ENCODE measurements at regions not wholly inside any gene's neighbourhood (a gene's known extent, or its start where the extent isn't known, plus 50 kb on each side); places are given as distances from the start of the nearest gene placed in this dataset.

DNA sequence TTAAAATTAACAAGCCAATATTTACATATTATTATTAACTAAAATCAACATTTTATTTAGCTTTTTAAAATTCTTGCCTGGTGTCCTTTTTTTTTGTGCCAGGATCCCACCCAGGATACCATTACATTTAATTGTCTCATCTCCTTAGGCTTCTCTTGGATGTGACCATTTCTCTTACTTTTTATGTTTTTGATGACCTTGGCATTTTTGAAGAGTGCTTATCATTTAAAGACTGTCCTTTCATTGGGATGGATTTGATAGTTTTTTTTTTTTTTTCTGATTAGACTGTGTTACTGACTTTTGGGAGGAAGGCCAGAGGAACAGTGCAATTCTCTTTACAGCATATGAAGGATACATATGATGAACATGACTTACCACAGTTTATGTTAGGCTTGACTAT is 181.4 kb upstream of the SMIM30 start:
- H2AK5ac ChIP-seq (ENCODE audit: low read length), result no peak overlapping the region
- no peak overlapping the region for H3K9ac ChIP-seq (ENCODE audit: low read length)
- no peak for DNase-seq
- no peak overlapping the region for H3K4me2 ChIP-seq (ENCODE audit: low read length)
- no peak overlapping the region for H2BK5ac ChIP-seq (ENCODE audit: low read depth, low read length, poor library complexity)
- no peaks in the 10 kb centered on the region for H3K4me1 ChIP-seq (ENCODE audit: control insufficient read depth in 1 of 2, insufficient read depth in 2 of 2, low read length in 2 of 2)
- H3K27ac ChIP-seq (ENCODE audit: low read depth, low read length), result no peak overlapping the region
- H3K18ac ChIP-seq (ENCODE audit: low read length), result no peak overlapping the region
- H3K14ac ChIP-seq (ENCODE audit: low read length), result no peak overlapping the region
- H4K91ac ChIP-seq (ENCODE audit: low read depth, low read length), result no peak overlapping the region
- no peaks in the 10 kb centered on the region for H3K27me3 ChIP-seq (ENCODE audit: insufficient read depth, low read length)
- H2BK120ac ChIP-seq (ENCODE audit: insufficient read depth, low read length, poor library complexity), result no peak overlapping the region
- H3K36me3 ChIP-seq (ENCODE audit: control insufficient read depth in 1 of 2, insufficient read depth in 2 of 2, low read length in 2 of 2), result no peaks in the 10 kb centered on the region
- H3K9me3 ChIP-seq (ENCODE audit: insufficient read depth, low read depth, low read length), result no peaks in the 10 kb centered on the region
- H2BK12ac ChIP-seq (ENCODE audit: low read length), result no peak overlapping the region
- H3K23ac ChIP-seq (ENCODE audit: low read length), result no peak overlapping the region
- no peaks in the 10 kb centered on the region for H3K79me1 ChIP-seq (ENCODE audit: low read length)
- H2AFZ ChIP-seq (ENCODE audit: insufficient read depth, low read length, poor library complexity), result no peak overlapping the region
- no peak overlapping the region for H4K8ac ChIP-seq (ENCODE audit: low read depth, low read length)
- no peak overlapping the region for H3K4ac ChIP-seq (ENCODE audit: low read depth, low read length)
- no peak overlapping the region for H3K4me3 ChIP-seq (ENCODE audit: low read depth, low read length)
- H4K12ac ChIP-seq (ENCODE audit: low read depth, low read length), result no peak overlapping the region
- no peaks in the 10 kb centered on the region for H3K79me2 ChIP-seq (ENCODE audit: control insufficient read depth, insufficient read depth, low read length, poor library complexity)

DNA sequence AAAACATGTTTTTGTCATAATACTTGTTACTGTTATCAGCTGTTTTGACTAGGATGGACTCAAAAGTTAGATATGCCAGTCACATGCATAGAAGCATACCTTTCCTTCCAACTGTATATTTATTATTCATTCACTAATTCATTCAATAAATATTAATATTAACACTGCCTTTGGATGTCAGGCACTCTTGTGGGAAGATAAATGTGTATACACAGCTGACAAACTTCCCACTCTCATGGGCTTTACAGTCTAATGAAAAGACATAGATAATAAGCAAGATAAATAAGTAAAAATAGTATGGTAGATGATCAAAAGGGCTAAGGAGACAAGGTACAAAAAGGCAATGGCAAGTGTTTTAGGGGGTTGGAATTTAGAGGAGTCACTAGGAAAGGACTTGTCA is 180.1 kb upstream of the SMIM30 start:
- H3K79me1 ChIP-seq (ENCODE audit: low read length), result no peaks in the 10 kb centered on the region
- H3K9ac ChIP-seq (ENCODE audit: low read length), result no peak overlapping the region
- H3K4ac ChIP-seq (ENCODE audit: low read depth, low read length), result no peak overlapping the region
- H3K27me3 ChIP-seq (ENCODE audit: insufficient read depth, low read length), result no peaks in the 10 kb centered on the region
- DNase-seq, result no peak
- no peak overlapping the region for H2AFZ ChIP-seq (ENCODE audit: insufficient read depth, low read length, poor library complexity)
- H4K91ac ChIP-seq (ENCODE audit: low read depth, low read length), result no peak overlapping the region
- H4K12ac ChIP-seq (ENCODE audit: low read depth, low read length), result no peak overlapping the region
- no peak overlapping the region for H3K23ac ChIP-seq (ENCODE audit: low read length)
- no peak overlapping the region for H2AK5ac ChIP-seq (ENCODE audit: low read length)
- H3K36me3 ChIP-seq (ENCODE audit: control insufficient read depth in 1 of 2, insufficient read depth in 2 of 2, low read length in 2 of 2), result no peaks in the 10 kb centered on the region
- H3K14ac ChIP-seq (ENCODE audit: low read length), result no peak overlapping the region
- no peak overlapping the region for H2BK120ac ChIP-seq (ENCODE audit: insufficient read depth, low read length, poor library complexity)
- no peaks in the 10 kb centered on the region for H3K79me2 ChIP-seq (ENCODE audit: control insufficient read depth, insufficient read depth, low read length, poor library complexity)
- no peak overlapping the region for H3K27ac ChIP-seq (ENCODE audit: low read depth, low read length)
- H2BK12ac ChIP-seq (ENCODE audit: low read length), result no peak overlapping the region
- no peaks in the 10 kb centered on the region for H3K9me3 ChIP-seq (ENCODE audit: insufficient read depth, low read depth, low read length)
- no peak overlapping the region for H3K18ac ChIP-seq (ENCODE audit: low read length)
- no peak overlapping the region for H3K4me2 ChIP-seq (ENCODE audit: low read length)
- no peak overlapping the region for H4K8ac ChIP-seq (ENCODE audit: low read depth, low read length)
- H3K4me3 ChIP-seq (ENCODE audit: low read depth, low read length), result no peak overlapping the region
- H2BK5ac ChIP-seq (ENCODE audit: low read depth, low read length, poor library complexity), result no peak overlapping the region
- H3K4me1 ChIP-seq (ENCODE audit: control insufficient read depth in 1 of 2, insufficient read depth in 2 of 2, low read length in 2 of 2), result no peaks in the 10 kb centered on the region

DNA sequence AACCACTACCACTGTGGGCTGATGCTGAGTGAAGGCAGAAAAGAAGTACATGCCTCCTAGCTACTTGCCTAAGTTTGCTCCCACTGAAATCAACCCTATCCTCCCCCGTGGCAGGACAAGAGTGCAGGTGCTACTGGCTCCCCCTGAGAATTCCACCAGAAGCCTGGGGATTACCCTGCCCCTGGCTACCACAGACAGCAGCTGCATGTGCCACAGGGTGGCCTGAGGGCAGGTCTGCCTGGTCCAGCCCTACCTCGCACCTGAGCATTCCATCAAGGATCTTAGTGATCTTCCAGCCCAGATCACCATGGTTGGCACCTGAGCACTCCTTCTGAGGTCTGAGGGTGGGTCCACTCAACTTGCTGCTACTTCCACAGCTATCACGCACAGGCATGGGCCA is 176.4 kb upstream of the SMIM30 start:
- no peak overlapping the region for H3K14ac ChIP-seq (ENCODE audit: low read length)
- H3K4me1 ChIP-seq (ENCODE audit: control insufficient read depth in 1 of 2, insufficient read depth in 2 of 2, low read length in 2 of 2), result no peaks in the 10 kb centered on the region
- no peak overlapping the region for H2AK5ac ChIP-seq (ENCODE audit: low read length)
- no peak overlapping the region for H4K8ac ChIP-seq (ENCODE audit: low read depth, low read length)
- H4K91ac ChIP-seq (ENCODE audit: low read depth, low read length), result no peak overlapping the region
- H3K79me2 ChIP-seq (ENCODE audit: control insufficient read depth, insufficient read depth, low read length, poor library complexity), result no peaks in the 10 kb centered on the region
- WGBS (ENCODE audit: extremely low coverage, insufficient coverage, insufficient read length), result no CpG with 5 or more reads among the region's 3 CpGs
- H2AFZ ChIP-seq (ENCODE audit: insufficient read depth, low read length, poor library complexity), result no peak overlapping the region
- no peak overlapping the region for H2BK120ac ChIP-seq (ENCODE audit: insufficient read depth, low read length, poor library complexity)
- H3K9me3 ChIP-seq (ENCODE audit: insufficient read depth, low read depth, low read length), result no peaks in the 10 kb centered on the region
- H3K27me3 ChIP-seq (ENCODE audit: insufficient read depth, low read length), result no peaks in the 10 kb centered on the region
- H3K79me1 ChIP-seq (ENCODE audit: low read length), result no peaks in the 10 kb centered on the region
- H3K36me3 ChIP-seq (ENCODE audit: control insufficient read depth in 1 of 2, insufficient read depth in 2 of 2, low read length in 2 of 2), result no peaks in the 10 kb centered on the region
- DNase-seq, result no peak
- no peak overlapping the region for H3K18ac ChIP-seq (ENCODE audit: low read length)
- no peak overlapping the region for H2BK5ac ChIP-seq (ENCODE audit: low read depth, low read length, poor library complexity)
- no peak overlapping the region for H2BK12ac ChIP-seq (ENCODE audit: low read length)
- no peak overlapping the region for H3K23ac ChIP-seq (ENCODE audit: low read length)
- H3K4me3 ChIP-seq (ENCODE audit: low read depth, low read length), result no peak overlapping the region
- H3K27ac ChIP-seq (ENCODE audit: low read depth, low read length), result no peak overlapping the region
- no peak overlapping the region for H3K9ac ChIP-seq (ENCODE audit: low read length)
- no peak overlapping the region for H3K4ac ChIP-seq (ENCODE audit: low read depth, low read length)
- H3K4me2 ChIP-seq (ENCODE audit: low read length), result no peak overlapping the region
- H4K12ac ChIP-seq (ENCODE audit: low read depth, low read length), result no peak overlapping the region

DNA sequence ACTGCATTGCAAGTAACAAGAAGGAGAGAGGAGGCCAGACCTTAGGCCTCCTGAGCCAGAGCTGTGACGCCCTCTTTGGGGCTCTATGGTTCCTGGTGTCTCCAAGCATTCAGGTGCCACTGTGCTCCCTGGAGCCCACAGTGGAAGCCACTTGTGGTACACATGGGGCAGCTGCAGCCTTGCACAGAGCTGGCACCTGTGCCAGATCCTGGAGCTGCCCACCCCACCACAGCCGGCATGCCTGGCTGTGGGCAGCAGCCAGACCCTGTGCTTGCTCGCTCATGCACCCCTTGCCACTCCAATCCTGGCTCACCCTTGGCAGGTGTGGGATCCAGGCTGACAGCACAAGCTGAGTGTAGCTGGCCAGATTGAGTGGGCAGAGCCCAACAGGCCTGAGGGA is 173.8 kb upstream of the SMIM30 start:
- H3K4me2 ChIP-seq (ENCODE audit: low read length), result no peak overlapping the region
- H2BK12ac ChIP-seq (ENCODE audit: low read length), result no peak overlapping the region
- WGBS (ENCODE audit: extremely low coverage, insufficient coverage, insufficient read length), result no CpG with 5 or more reads among the region's 3 CpGs
- H3K79me1 ChIP-seq (ENCODE audit: low read length), result peaks cover 2% of the 10 kb centered on the region
- H3K23ac ChIP-seq (ENCODE audit: low read length), result no peak overlapping the region
- H3K14ac ChIP-seq (ENCODE audit: low read length), result no peak overlapping the region
- no peak overlapping the region for H4K8ac ChIP-seq (ENCODE audit: low read depth, low read length)
- no peaks in the 10 kb centered on the region for H3K9me3 ChIP-seq (ENCODE audit: insufficient read depth, low read depth, low read length)
- no peak overlapping the region for H3K9ac ChIP-seq (ENCODE audit: low read length)
- H3K79me2 ChIP-seq (ENCODE audit: control insufficient read depth, insufficient read depth, low read length, poor library complexity), result no peaks in the 10 kb centered on the region
- no peaks in the 10 kb centered on the region for H3K36me3 ChIP-seq (ENCODE audit: control insufficient read depth in 1 of 2, insufficient read depth in 2 of 2, low read length in 2 of 2)
- H2AK5ac ChIP-seq (ENCODE audit: low read length), result no peak overlapping the region
- no peaks in the 10 kb centered on the region for H3K27me3 ChIP-seq (ENCODE audit: insufficient read depth, low read length)
- no peak overlapping the region for H3K27ac ChIP-seq (ENCODE audit: low read depth, low read length)
- no peak overlapping the region for H3K4ac ChIP-seq (ENCODE audit: low read depth, low read length)
- no peak overlapping the region for H3K18ac ChIP-seq (ENCODE audit: low read length)
- no peak for DNase-seq
- H4K12ac ChIP-seq (ENCODE audit: low read depth, low read length), result no peak overlapping the region
- H3K4me1 ChIP-seq (ENCODE audit: control insufficient read depth in 1 of 2, insufficient read depth in 2 of 2, low read length in 2 of 2), result no peaks in the 10 kb centered on the region
- H4K91ac ChIP-seq (ENCODE audit: low read depth, low read length), result no peak overlapping the region
- no peak overlapping the region for H2BK120ac ChIP-seq (ENCODE audit: insufficient read depth, low read length, poor library complexity)
- H2BK5ac ChIP-seq (ENCODE audit: low read depth, low read length, poor library complexity), result no peak overlapping the region
- H3K4me3 ChIP-seq (ENCODE audit: low read depth, low read length), result peak overlapping the region; percentile 35
- no peak overlapping the region for H2AFZ ChIP-seq (ENCODE audit: insufficient read depth, low read length, poor library complexity)

DNA sequence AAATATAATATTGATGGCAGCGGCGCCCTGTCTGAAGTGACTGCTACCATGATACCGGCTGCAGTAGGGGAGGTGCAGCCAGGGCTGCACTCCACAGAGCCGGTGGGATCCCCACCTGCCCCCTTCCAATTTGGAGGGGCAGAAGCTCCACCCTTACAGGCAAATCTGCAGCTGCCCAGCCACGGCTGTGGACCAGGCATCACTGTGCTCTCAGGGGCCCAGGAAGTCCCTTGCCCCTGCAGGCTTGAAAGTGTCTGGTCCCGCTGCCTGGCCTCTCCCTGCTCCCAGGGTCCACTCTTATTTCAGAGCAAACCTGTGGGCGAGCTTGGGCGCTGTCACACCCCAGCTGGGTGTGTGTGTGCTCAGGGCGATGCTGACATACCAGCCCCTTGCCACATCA is 172.7 kb upstream of the SMIM30 start:
- Histone ChIP-seq H4K12ac (ENCODE audit: low read depth, low read length) (no peak overlapping the region), H3K23ac (ENCODE audit: low read length) (no peak overlapping the region), H2AFZ (ENCODE audit: insufficient read depth, low read length, poor library complexity) (no peak overlapping the region), H3K36me3 (ENCODE audit: control insufficient read depth in 1 of 2, insufficient read depth in 2 of 2, low read length in 2 of 2) (no peaks in the 10 kb centered on the region), H3K4me3 (ENCODE audit: low read depth, low read length) (no peak overlapping the region), H4K8ac (ENCODE audit: low read depth, low read length) (no peak overlapping the region), H3K79me1 (ENCODE audit: low read length) (peaks cover 2% of the 10 kb centered on the region), H3K4ac (ENCODE audit: low read depth, low read length) (no peak overlapping the region), H3K4me1 (ENCODE audit: control insufficient read depth in 1 of 2, insufficient read depth in 2 of 2, low read length in 2 of 2) (no peaks in the 10 kb centered on the region), H3K18ac (ENCODE audit: low read length) (no peak overlapping the region), H4K91ac (ENCODE audit: low read depth, low read length) (peak overlapping the region; percentile 4), H3K27ac (ENCODE audit: low read depth, low read length) (no peak overlapping the region), H2BK5ac (ENCODE audit: low read depth, low read length, poor library complexity) (no peak overlapping the region), H3K9ac (ENCODE audit: low read length) (no peak overlapping the region), H3K9me3 (ENCODE audit: insufficient read depth, low read depth, low read length) (no peaks in the 10 kb centered on the region), H3K27me3 (ENCODE audit: insufficient read depth, low read length) (no peaks in the 10 kb centered on the region), H3K79me2 (ENCODE audit: control insufficient read depth, insufficient read depth, low read length, poor library complexity) (no peaks in the 10 kb centered on the region), H3K4me2 (ENCODE audit: low read length) (no peak overlapping the region), H2BK120ac (ENCODE audit: insufficient read depth, low read length, poor library complexity) (no peak overlapping the region), H3K14ac (ENCODE audit: low read length) (no peak overlapping the region), H2BK12ac (ENCODE audit: low read length) (no peak overlapping the region), H2AK5ac (ENCODE audit: low read length) (no peak overlapping the region)
- no CpG with 5 or more reads among the region's 9 CpGs for WGBS (ENCODE audit: extremely low coverage, insufficient coverage, insufficient read length)
- no peak for DNase-seq
